Pancreas (tissue), 10 donors: ENCODE measurements at regions not wholly inside any gene's neighbourhood (a gene's known extent, or its start where the extent isn't known, plus 50 kb on each side); places are given as distances from the start of the nearest gene placed in this dataset.

ENCODE experiments used
- ATAC-seq, 4 donors: fragments of 200-7000 bp; cut with Tn5 transposase; one replicate each; pipeline versions ENCODE4 v1.8.0 to v1.9.1; 2020; ENCODE audit warnings: mild to moderate bottlenecking in 4 of 4, moderate library complexity in 4 of 4
- DNase-seq, 6 donors: peaks; one replicate each; pipeline ENCODE4 v3.0.0-alpha.2; 2020
- FAIRE-seq: peaks from 2 replicates; lab custom pipeline; 2012; peaks lifted over from hg19 to GRCh38; lab: Jason Lieb, UNC
- H3K27ac ChIP-seq, 4 donors: fragments of 200-600 bp; sonication (generic); 1 replicate in 3 of 4; 2 replicates in 1 of 4; pipeline versions ENCODE4 v1.5.0 to v1.8.0; 2020
- H3K27me3 ChIP-seq, 4 donors: fragments of 200-600 bp; one replicate each; pipeline ENCODE4 v1.8.0; 2021
- H3K36me3 ChIP-seq, 3 donors: fragments of 200-600 bp; sonication (generic) in 1 of 3; one replicate each; pipeline versions ENCODE4 v1.5.0 to v1.8.0; 2020 to 2021
- H3K4me1 ChIP-seq, 3 donors: fragments of 200-600 bp; one replicate each; pipeline ENCODE4 v1.8.0; 2021
- H3K4me3 ChIP-seq, 4 donors: fragments of 200-600 bp; sonication (generic) in 2 of 4; one replicate each; pipeline versions ENCODE4 v1.5.0 to v1.8.0; 2020 to 2021
- H3K9me3 ChIP-seq, 4 donors: fragments of 200-600 bp; one replicate each; pipeline ENCODE4 v1.8.0; 2021
- CTCF ChIP-seq, 4 donors: fragments of 200-600 bp; sonication (generic) in 3 of 4; IDR thresholded peaks; one replicate each; pipeline versions ENCODE4 v1.5.0 to v1.8.0; 2021; ENCODE audit warnings: antibody characterized with exemption in 4 of 4
- WGBS, 2 donors: extraction: QIAGEN DNeasy Blood & Tissue Kit; methylation state at CpG; one replicate each; pipeline ENCODE4 v1.1.7; 2013; 5-methylcytosine and 5-hydroxymethylcytosine counted together
- intact Hi-C, 3 donors: fragments of 100-400 bp; cut with DNase I; formaldehyde crosslinking; loops; one replicate each; pipeline versions ENCODE4 v1.11.1 to v1.14.2; 2022
- donor health status: healthy with polysubstance abuse.
- donor health status: DM: no; HTN: no; CAD: no; lungs with moderate emphysema.
- donor health status: DM: no; HTN: no; CAD: no.
- donor health status: control.
- donor health status: control.
- donor health status: Bipolar disorder and iron deficiency.
- donor health status: DM: yes; HTN: yes; CAD: no.
- donor health status: DM: no; HTN: no; CAD: no.
- donor health status: DM: no; HTN: no; CAD: no.
- donor health status: DM: yes; HTN: yes; CAD: no.

GRCh38 chr16:9527976-9528375, 436.5 kb downstream of the HAPSTR1 start:
- no peak overlapping the region for H3K4me3 ChIP-seq
- H3K27ac ChIP-seq = no peak overlapping the region
- ATAC-seq (no peak), FAIRE-seq (no peak), DNase-seq (no peak)
- H3K9me3 ChIP-seq = no peaks in the 10 kb centered on the region
- no peak for TF ChIP-seq CTCF (IDR thresholded peaks at IDR 0.05)
- H3K36me3 ChIP-seq = no peaks in the 10 kb centered on the region
- no peaks in the 10 kb centered on the region for H3K4me1 ChIP-seq
- intact Hi-C loops = no loop called here
- no peaks in the 10 kb centered on the region for H3K27me3 ChIP-seq
- WGBS, 2 donors = 48 to 51% methylated on average over 2 of the region's 2 CpGs

GRCh38 chr16:9528511-9529079, 437.2 kb downstream of the HAPSTR1 start:
- no peak for FAIRE-seq
- intact Hi-C loops = no loop called here
- Histone ChIP-seq H3K9me3 (no peaks in the 10 kb centered on the region), H3K4me1 (no peaks in the 10 kb centered on the region), H3K27me3 (no peaks in the 10 kb centered on the region), H3K27ac (no peak overlapping the region), H3K36me3 (no peaks in the 10 kb centered on the region), H3K4me3 (no peak overlapping the region)
- DNase-seq = peak in 1 of 6 donors; percentile 18
- WGBS, 2 donors = 44 to 59% methylated on average over 9 of the region's 9 CpGs
- no peak for TF ChIP-seq CTCF (IDR thresholded peaks at IDR 0.05)
- ATAC-seq = peak in 1 of 4 donors; percentile 83

- FAIRE-seq = no peak
- DNase-seq = no peak
- ATAC-seq = no peak
- no peaks in the 10 kb centered on the region for H3K9me3 ChIP-seq
- H3K27me3 ChIP-seq = no peaks in the 10 kb centered on the region
- H3K4me1 ChIP-seq = no peaks in the 10 kb centered on the region
- no peak for TF ChIP-seq CTCF (IDR thresholded peaks at IDR 0.05)
- no peak overlapping the region for H3K4me3 ChIP-seq
- WGBS, 2 donors = 84 to 85% methylated on average over 3 of the region's 3 CpGs
- no peak overlapping the region for H3K27ac ChIP-seq
- no peaks in the 10 kb centered on the region for H3K36me3 ChIP-seq
- intact Hi-C loops = no loop called here
These were observed 441.6 kb downstream of the HAPSTR1 start for GRCh38 chr16:9533042-9533441.

- intact Hi-C loops = no loop called here
- no peak for FAIRE-seq
- H3K9me3 ChIP-seq = no peaks in the 10 kb centered on the region
These were observed 443.3 kb downstream of the HAPSTR1 start for GRCh38 chr16:9534759-9535158.

More at GRCh38 chr16:9534759-9535158, 443.3 kb downstream of the HAPSTR1 start:
- no peak for TF ChIP-seq CTCF (IDR thresholded peaks at IDR 0.05)
- H3K4me1 ChIP-seq = no peaks in the 10 kb centered on the region
- no peaks in the 10 kb centered on the region for H3K27me3 ChIP-seq
- WGBS, 2 donors = 30 to 39% methylated on average over 3 of the region's 3 CpGs
- no peaks in the 10 kb centered on the region for H3K36me3 ChIP-seq
- ATAC-seq (peak in 1 of 4 donors; percentile 12), DNase-seq (no peak)
- no peak overlapping the region for H3K4me3 ChIP-seq
- no peak overlapping the region for H3K27ac ChIP-seq
